GM23338 (cell line): ENCODE measurements at regions not wholly inside any gene's neighbourhood (a gene's known extent, or its start where the extent isn't known, plus 50 kb on each side); places are given as distances from the start of the nearest gene placed in this dataset.

Source experiments
- CREB1 ChIP-seq: fragments of 250-450 bp; sonication (Bioruptor Pico); IDR thresholded peaks from 2 replicates; pipeline ENCODE4 v1.5.0; 2020; ENCODE audit warnings: low read depth, mild to moderate bottlenecking, moderate library complexity
- ETS1 ChIP-seq: IDR thresholded peaks from 2 replicates; pipeline ENCODE4 v1.6.1; 2016; ENCODE audit warnings: antibody characterized with exemption
- EZH2 ChIP-seq: fragments of 200-600 bp; sonication (generic); IDR thresholded peaks from one replicate; pipeline ENCODE4 v1.8.0; 2017; ENCODE audit warnings: antibody characterized with exemption, mild to moderate bottlenecking, low read depth; ENCODE audit not compliant: unreplicated experiment
- EZH2phosphoT487 ChIP-seq: fragments of 200-600 bp; sonication (generic); IDR thresholded peaks from one replicate; pipeline ENCODE4 v1.8.1; 2018; ENCODE audit warnings: antibody characterized with exemption; ENCODE audit not compliant: unreplicated experiment
- JUNB ChIP-seq: IDR thresholded peaks from one replicate; pipeline ENCODE4 v1.6.1; 2016; ENCODE audit warnings: antibody characterized with exemption; ENCODE audit not compliant: unreplicated experiment
- NANOG ChIP-seq: IDR thresholded peaks from 2 replicates; pipeline ENCODE4 v1.6.1; 2016; ENCODE audit warnings: antibody characterized with exemption, borderline replicate concordance
- POLR2AphosphoS5 ChIP-seq: IDR thresholded peaks from 2 replicates; pipeline ENCODE4 v1.6.1; 2016; ENCODE audit warnings: antibody characterized with exemption, low read depth
- STAT1 ChIP-seq: IDR thresholded peaks from one replicate; pipeline ENCODE4 v1.6.1; 2016; ENCODE audit warnings: antibody characterized with exemption; ENCODE audit not compliant: unreplicated experiment
- ZNF114 ChIP-seq: fragments of 250-450 bp; sonication (Bioruptor Pico); IDR thresholded peaks from 2 replicates; pipeline ENCODE4 v1.5.0; 2020; ENCODE audit warnings: mild to moderate bottlenecking, moderate library complexity
- ZNF331 ChIP-seq: fragments of 250-450 bp; sonication (Bioruptor Pico); IDR thresholded peaks from 2 replicates; pipeline ENCODE4 v1.5.0; 2020; ENCODE audit warnings: low read depth, mild to moderate bottlenecking, moderate library complexity
- ZNF462 ChIP-seq: fragments of 250-450 bp; sonication (Bioruptor Pico); IDR thresholded peaks from 2 replicates; pipeline ENCODE4 v1.5.0; 2020; ENCODE audit warnings: mild to moderate bottlenecking, moderate library complexity
- TF ChIP-seq, protein P1 (sequence below), 2 experiments: fragments of 200-600 bp in 1 of 2; sonication (generic) in 1 of 2; conservative IDR thresholded peaks; 2 replicates each; pipeline versions ENCODE4 v1.5.1 to v1.6.1; 2016 to 2017; ENCODE audit warnings: antibody characterized with exemption in 2 of 2, low read depth in 2 of 2, mild to moderate bottlenecking in 2 of 2, moderate library complexity in 1 of 2
- TF ChIP-seq, protein P2 (sequence below): IDR thresholded peaks from one replicate; pipeline ENCODE4 v1.6.1; 2018; ENCODE audit warnings: antibody characterized with exemption; ENCODE audit not compliant: unreplicated experiment

DNA sequence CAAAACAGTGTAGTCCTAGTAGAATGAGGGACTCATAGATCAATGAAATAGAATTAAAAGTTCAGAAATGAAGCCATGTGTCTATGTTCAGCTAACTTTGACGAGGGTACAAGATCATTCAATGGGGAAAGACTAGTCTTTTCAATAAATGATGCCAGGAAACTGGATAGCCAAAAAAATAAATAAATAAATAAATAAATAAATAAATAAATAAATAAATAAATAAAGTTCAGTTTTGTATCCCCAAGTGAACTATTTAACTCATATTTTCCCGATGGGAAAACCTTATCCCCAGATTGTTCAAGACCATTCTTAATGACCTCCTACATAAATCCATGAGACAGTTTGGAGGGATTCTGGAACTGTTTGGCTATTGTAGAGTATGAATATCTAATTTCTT, 277.1 kb upstream of the EYS start:
- TF ChIP-seq, protein P1, sequence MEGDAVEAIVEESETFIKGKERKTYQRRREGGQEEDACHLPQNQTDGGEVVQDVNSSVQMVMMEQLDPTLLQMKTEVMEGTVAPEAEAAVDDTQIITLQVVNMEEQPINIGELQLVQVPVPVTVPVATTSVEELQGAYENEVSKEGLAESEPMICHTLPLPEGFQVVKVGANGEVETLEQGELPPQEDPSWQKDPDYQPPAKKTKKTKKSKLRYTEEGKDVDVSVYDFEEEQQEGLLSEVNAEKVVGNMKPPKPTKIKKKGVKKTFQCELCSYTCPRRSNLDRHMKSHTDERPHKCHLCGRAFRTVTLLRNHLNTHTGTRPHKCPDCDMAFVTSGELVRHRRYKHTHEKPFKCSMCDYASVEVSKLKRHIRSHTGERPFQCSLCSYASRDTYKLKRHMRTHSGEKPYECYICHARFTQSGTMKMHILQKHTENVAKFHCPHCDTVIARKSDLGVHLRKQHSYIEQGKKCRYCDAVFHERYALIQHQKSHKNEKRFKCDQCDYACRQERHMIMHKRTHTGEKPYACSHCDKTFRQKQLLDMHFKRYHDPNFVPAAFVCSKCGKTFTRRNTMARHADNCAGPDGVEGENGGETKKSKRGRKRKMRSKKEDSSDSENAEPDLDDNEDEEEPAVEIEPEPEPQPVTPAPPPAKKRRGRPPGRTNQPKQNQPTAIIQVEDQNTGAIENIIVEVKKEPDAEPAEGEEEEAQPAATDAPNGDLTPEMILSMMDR (conservative IDR thresholded peaks at IDR 0.05; ENCODE audit: low read depth in 2 of 2) = no peak
- TF ChIP-seq POLR2AphosphoS5 (no peak), CREB1 (CRISPR knock-in tag) (no peak), STAT1 (no peak), JUNB (no peak), EZH2phosphoT487 (no peak), EZH2 (no peak), ZNF331 (CRISPR knock-in tag) (no peak), ZNF114 (CRISPR knock-in tag) (no peak), ETS1 (no peak), NANOG (no peak), ZNF462 (CRISPR knock-in tag) (no peak)
- TF ChIP-seq, protein P2, sequence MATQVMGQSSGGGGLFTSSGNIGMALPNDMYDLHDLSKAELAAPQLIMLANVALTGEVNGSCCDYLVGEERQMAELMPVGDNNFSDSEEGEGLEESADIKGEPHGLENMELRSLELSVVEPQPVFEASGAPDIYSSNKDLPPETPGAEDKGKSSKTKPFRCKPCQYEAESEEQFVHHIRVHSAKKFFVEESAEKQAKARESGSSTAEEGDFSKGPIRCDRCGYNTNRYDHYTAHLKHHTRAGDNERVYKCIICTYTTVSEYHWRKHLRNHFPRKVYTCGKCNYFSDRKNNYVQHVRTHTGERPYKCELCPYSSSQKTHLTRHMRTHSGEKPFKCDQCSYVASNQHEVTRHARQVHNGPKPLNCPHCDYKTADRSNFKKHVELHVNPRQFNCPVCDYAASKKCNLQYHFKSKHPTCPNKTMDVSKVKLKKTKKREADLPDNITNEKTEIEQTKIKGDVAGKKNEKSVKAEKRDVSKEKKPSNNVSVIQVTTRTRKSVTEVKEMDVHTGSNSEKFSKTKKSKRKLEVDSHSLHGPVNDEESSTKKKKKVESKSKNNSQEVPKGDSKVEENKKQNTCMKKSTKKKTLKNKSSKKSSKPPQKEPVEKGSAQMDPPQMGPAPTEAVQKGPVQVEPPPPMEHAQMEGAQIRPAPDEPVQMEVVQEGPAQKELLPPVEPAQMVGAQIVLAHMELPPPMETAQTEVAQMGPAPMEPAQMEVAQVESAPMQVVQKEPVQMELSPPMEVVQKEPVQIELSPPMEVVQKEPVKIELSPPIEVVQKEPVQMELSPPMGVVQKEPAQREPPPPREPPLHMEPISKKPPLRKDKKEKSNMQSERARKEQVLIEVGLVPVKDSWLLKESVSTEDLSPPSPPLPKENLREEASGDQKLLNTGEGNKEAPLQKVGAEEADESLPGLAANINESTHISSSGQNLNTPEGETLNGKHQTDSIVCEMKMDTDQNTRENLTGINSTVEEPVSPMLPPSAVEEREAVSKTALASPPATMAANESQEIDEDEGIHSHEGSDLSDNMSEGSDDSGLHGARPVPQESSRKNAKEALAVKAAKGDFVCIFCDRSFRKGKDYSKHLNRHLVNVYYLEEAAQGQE = no peak
